ENCODE measurements at regions not wholly inside any gene's neighbourhood (a gene's known extent, or its start where the extent isn't known, plus 50 kb on each side); places are given as distances from the start of the nearest gene placed in this dataset.

DNA sequence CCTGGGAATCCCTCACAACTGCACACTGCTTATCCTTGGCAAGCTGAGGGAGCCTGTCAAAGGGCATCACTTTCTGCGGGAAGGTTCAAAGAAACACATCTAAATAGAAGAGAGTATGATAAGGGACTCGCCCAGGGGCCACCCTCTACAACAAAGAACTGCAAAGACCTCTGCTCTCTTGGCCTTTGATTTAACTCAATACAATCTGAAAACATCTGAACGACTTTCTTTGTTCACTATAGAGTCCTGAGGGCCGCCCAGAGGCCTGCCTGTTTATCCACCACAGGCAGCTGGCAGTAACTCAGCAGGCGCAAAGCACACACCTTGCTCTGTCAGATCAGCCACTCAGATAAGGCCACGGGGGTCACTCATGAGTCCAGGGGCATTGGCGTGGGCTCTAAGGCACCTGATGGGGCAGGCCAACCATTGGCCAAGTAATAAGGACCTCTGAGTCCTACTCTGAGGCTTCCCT lies 139.3 kb downstream of the UNC5CL start:
- no peak for TF ChIP-seq CTCF (conservative IDR thresholded peaks at IDR 0.05 in 1 of 2, IDR thresholded peaks at IDR 0.05 in 1 of 2; ENCODE audit: low read depth in 1 of 2, low read length in 2 of 2)
- H2AFZ ChIP-seq (ENCODE audit: low read length), result no peak overlapping the region
- H3K27ac ChIP-seq (ENCODE audit: insufficient read depth, low read length), result no peak overlapping the region

DNA sequence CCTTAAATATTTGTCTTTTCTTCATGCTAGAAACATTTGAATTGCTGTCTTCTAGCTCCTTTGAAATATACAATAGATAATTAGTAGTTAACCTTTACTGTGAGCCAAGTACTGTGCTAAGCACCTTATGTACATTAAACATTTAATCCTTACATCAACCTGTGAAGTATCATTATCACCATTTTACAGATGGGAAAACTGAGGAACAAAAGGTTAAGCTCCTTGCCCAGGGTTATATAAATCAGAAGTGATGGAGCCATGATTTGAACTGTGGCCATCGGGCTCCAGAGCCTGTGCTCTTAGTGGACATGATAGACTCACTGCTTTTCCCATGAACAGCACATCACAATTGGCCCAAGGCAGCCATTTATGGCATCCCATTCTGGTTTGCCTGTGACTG lies 140.9 kb downstream of the UNC5CL start:
- TF ChIP-seq EZH2 (IDR thresholded peaks at IDR 0.05; ENCODE audit: low read length, missing control alignments) (no peak), CTCF (conservative IDR thresholded peaks at IDR 0.05 in 1 of 2, IDR thresholded peaks at IDR 0.05 in 1 of 2; ENCODE audit: low read depth in 1 of 2, low read length in 2 of 2) (no peak)
- no peak overlapping the region for H2AFZ ChIP-seq (ENCODE audit: low read length)
- no peaks in the 10 kb centered on the region for H3K4me1 ChIP-seq (ENCODE audit: control insufficient read depth, extremely low read depth, insufficient read depth, low read length)
- no peaks in the 10 kb centered on the region for H3K79me2 ChIP-seq (ENCODE audit: control insufficient read depth, insufficient read depth, low read length)
- H3K9ac ChIP-seq (ENCODE audit: insufficient read depth, low read length), result no peak overlapping the region
- H3K4me3 ChIP-seq (replicated peaks in 1 of 4; ENCODE audit: control extremely low read depth in 1 of 4, insufficient read depth in 1 of 4, low read depth in 3 of 4, low read length in 4 of 4), result no peak overlapping the region
- H4K20me1 ChIP-seq (ENCODE audit: control insufficient read depth, extremely low read depth, insufficient read depth, low read length), result no peaks in the 10 kb centered on the region
- no peak overlapping the region for H3K27ac ChIP-seq (ENCODE audit: insufficient read depth, low read length)
- DNase-seq (ENCODE audit: low read depth in 2 of 2), result no peak
- no peaks in the 10 kb centered on the region for H3K9me3 ChIP-seq (ENCODE audit: control insufficient read depth, insufficient read depth, low read depth, low read length)
- no peaks in the 10 kb centered on the region for H3K36me3 ChIP-seq (ENCODE audit: control insufficient read depth, insufficient read depth, low read length)
- H3K4me2 ChIP-seq (ENCODE audit: extremely low read depth, insufficient read depth, low read length), result no peak overlapping the region
- no peaks in the 10 kb centered on the region for H3K27me3 ChIP-seq (ENCODE audit: control insufficient read depth, insufficient read depth, low read length)

More for the DNA sequence above, 139.3 kb downstream of the UNC5CL start:
- Histone ChIP-seq H4K20me1 (ENCODE audit: control insufficient read depth, extremely low read depth, insufficient read depth, low read length) (no peaks in the 10 kb centered on the region), H3K4me1 (ENCODE audit: control insufficient read depth, extremely low read depth, insufficient read depth, low read length) (no peaks in the 10 kb centered on the region), H3K9ac (ENCODE audit: insufficient read depth, low read length) (no peak overlapping the region), H3K27me3 (ENCODE audit: control insufficient read depth, insufficient read depth, low read length) (no peaks in the 10 kb centered on the region), H3K79me2 (ENCODE audit: control insufficient read depth, insufficient read depth, low read length) (no peaks in the 10 kb centered on the region), H3K36me3 (ENCODE audit: control insufficient read depth, insufficient read depth, low read length) (no peaks in the 10 kb centered on the region), H3K9me3 (ENCODE audit: control insufficient read depth, insufficient read depth, low read depth, low read length) (no peaks in the 10 kb centered on the region), H3K4me2 (ENCODE audit: extremely low read depth, insufficient read depth, low read length) (no peak overlapping the region), H3K4me3 (replicated peaks in 1 of 4; ENCODE audit: control extremely low read depth in 1 of 4, insufficient read depth in 1 of 4, low read depth in 3 of 4, low read length in 4 of 4) (no peak overlapping the region)
- no peak for DNase-seq (ENCODE audit: low read depth in 2 of 2)

GRCh38 chr6:40897390-40898003 lies 141.5 kb downstream of the UNC5CL start:
- H3K9ac ChIP-seq (ENCODE audit: insufficient read depth, low read length), result no peak overlapping the region
- H3K4me2 ChIP-seq (ENCODE audit: extremely low read depth, insufficient read depth, low read length), result no peak overlapping the region
- no peak overlapping the region for H3K4me3 ChIP-seq (replicated peaks in 1 of 4; ENCODE audit: control extremely low read depth in 1 of 4, insufficient read depth in 1 of 4, low read depth in 3 of 4, low read length in 4 of 4)
- no peaks in the 10 kb centered on the region for H3K27me3 ChIP-seq (ENCODE audit: control insufficient read depth, insufficient read depth, low read length)
- H3K27ac ChIP-seq (ENCODE audit: insufficient read depth, low read length), result no peak overlapping the region
- no peaks in the 10 kb centered on the region for H4K20me1 ChIP-seq (ENCODE audit: control insufficient read depth, extremely low read depth, insufficient read depth, low read length)
- H3K9me3 ChIP-seq (ENCODE audit: control insufficient read depth, insufficient read depth, low read depth, low read length), result no peaks in the 10 kb centered on the region
- H3K36me3 ChIP-seq (ENCODE audit: control insufficient read depth, insufficient read depth, low read length), result no peaks in the 10 kb centered on the region
- H2AFZ ChIP-seq (ENCODE audit: low read length), result no peak overlapping the region
- no peaks in the 10 kb centered on the region for H3K79me2 ChIP-seq (ENCODE audit: control insufficient read depth, insufficient read depth, low read length)
- no peaks in the 10 kb centered on the region for H3K4me1 ChIP-seq (ENCODE audit: control insufficient read depth, extremely low read depth, insufficient read depth, low read length)
- no peak for TF ChIP-seq EZH2 (IDR thresholded peaks at IDR 0.05; ENCODE audit: low read length, missing control alignments)
- no peak for DNase-seq (ENCODE audit: low read depth in 2 of 2)

Measured in fibroblast of lung (primary cell).